K562 (cell line): ENCODE measurements at regions not wholly inside any gene's neighbourhood (a gene's known extent, or its start where the extent isn't known, plus 50 kb on each side); places are given as distances from the start of the nearest gene placed in this dataset.

Experiments used
- ATAC-seq: fragments of 200-7000 bp; cut with Tn5 transposase; 3 replicates; pipeline ENCODE4 v1.9.1; 2020; ENCODE audit warnings: moderate library complexity
- BruUV-seq: library from RNA; stranded (reverse); fragments of 400-500 nt; replicated peaks from 2 replicates; lab custom pipeline; 2021; lab: Mats Ljungman, UMichigan
- CTCF ChIA-PET: fragments of 300-600 bp; formaldehyde crosslinking; extraction: SDS; loops from one replicate; lab custom pipeline; 2021; ENCODE audit warnings: low intra/inter-chr PET ratio; lab: Yijun Ruan, JAX
- POLR2A ChIA-PET: fragments of 300-600, 350-650 bp; sonication (Branson Sonifier 250); formaldehyde crosslinking; extraction: SDS; loops from one replicate; lab custom pipeline; 2021; ENCODE audit warnings: antibody characterized with exemption, inconsistent platforms; lab: Yijun Ruan, JAX
- DNase-seq, 4 experiments: peaks; one replicate each; pipeline versions ENCODE4 v3.0.0 to v3.0.0-alpha.2; 2011 to 2018; ENCODE audit warnings: low spot score in 3 of 4, mixed read lengths in 3 of 4; ENCODE audit errors: extremely low read depth in 1 of 4
- FAIRE-seq: peaks from 2 replicates; lab custom pipeline; 2011; peaks lifted over from hg19 to GRCh38; lab: Jason Lieb, UNC
- H2AFZ ChIP-seq: 2 replicates; pipeline ENCODE4 v1.6.0; 2011; ENCODE audit warnings: low read depth, low read length, control low read depth, inconsistent platforms
- H3K27ac ChIP-seq: fragments of 200-600 bp; 3 replicates; pipeline ENCODE4 v1.8.0; 2011; ENCODE audit warnings: low read depth, mild to moderate bottlenecking, control low read depth, inconsistent platforms, low read length, moderate library complexity, mixed read lengths; ENCODE audit errors: extremely low read depth
- H3K27me3 ChIP-seq, 2 experiments: fragments of 300-600 bp in 1 of 2; 2 replicates in 1 of 2; 3 replicates in 1 of 2; pipeline versions ENCODE4 v1.6.0 to v1.8.0; 2011; ENCODE audit warnings: inconsistent platforms in 2 of 2, low read length in 2 of 2, mild to moderate bottlenecking in 1 of 2, mixed read lengths in 1 of 2, moderate library complexity in 1 of 2; ENCODE audit not compliant: control insufficient read depth in 2 of 2, insufficient read depth in 2 of 2
- H3K36me3 ChIP-seq: fragments of 300-600 bp; 3 replicates; pipeline ENCODE4 v1.8.0; 2011; ENCODE audit warnings: mild to moderate bottlenecking, low read length, inconsistent platforms; ENCODE audit not compliant: control insufficient read depth, insufficient read depth
- H3K4me1 ChIP-seq, 2 experiments: fragments of 200-600 bp in 1 of 2; replicated peaks in 1 of 2; 2 replicates in 1 of 2; 3 replicates in 1 of 2; pipeline versions ENCODE4 v1.5.1 to v1.8.0; 2011; ENCODE audit warnings: inconsistent platforms in 2 of 2, low read length in 2 of 2, mild to moderate bottlenecking in 1 of 2, mixed read lengths in 1 of 2, moderate library complexity in 1 of 2; ENCODE audit not compliant: control insufficient read depth in 2 of 2, insufficient read depth in 2 of 2
- H3K4me2 ChIP-seq: 2 replicates; pipeline ENCODE4 v1.6.1; 2011; ENCODE audit warnings: low read length, control low read depth, inconsistent platforms, mixed read lengths; ENCODE audit not compliant: insufficient read depth
- H3K4me3 ChIP-seq: fragments of 200-600 bp; sonication (generic), shearing (Covaris generic); 2 replicates; pipeline ENCODE4 v1.5.1; 2016; ENCODE audit warnings: control low read depth, inconsistent platforms
- H3K79me2 ChIP-seq: fragments of 200-600 bp; 3 replicates; pipeline ENCODE4 v1.8.0; 2011; ENCODE audit warnings: low read length, inconsistent platforms; ENCODE audit not compliant: control insufficient read depth, insufficient read depth
- H3K9ac ChIP-seq, 2 experiments: 2 replicates each; pipeline versions ENCODE4 v1.6.0 to v1.6.1; 2011; ENCODE audit warnings: low read depth in 2 of 2, low read length in 2 of 2, control low read depth in 1 of 2, inconsistent platforms in 1 of 2, mild to moderate bottlenecking in 1 of 2, mixed read lengths in 1 of 2; ENCODE audit not compliant: insufficient read depth in 1 of 2
- H3K9me1 ChIP-seq: one replicate; pipeline ENCODE4 v1.6.0; 2011; ENCODE audit warnings: inconsistent platforms, mild to moderate bottlenecking, low read length, moderate library complexity; ENCODE audit not compliant: control insufficient read depth, insufficient read depth
- H3K9me3 ChIP-seq: replicated peaks from 2 replicates; pipeline ENCODE4 v1.5.1; 2011; ENCODE audit warnings: low read depth, low read length, inconsistent platforms; ENCODE audit not compliant: control insufficient read depth, insufficient read depth
- H4K20me1 ChIP-seq: replicated peaks from 2 replicates; pipeline ENCODE4 v1.6.1; 2011; ENCODE audit warnings: low read length, inconsistent platforms, mixed read lengths; ENCODE audit not compliant: control insufficient read depth, insufficient read depth
- CCNT2 ChIP-seq: IDR thresholded peaks from 2 replicates; pipeline ENCODE4 v1.6.1; 2011; ENCODE audit warnings: borderline replicate concordance, low read depth, mild to moderate bottlenecking, moderate library complexity, mixed read lengths, low read length; ENCODE audit not compliant: insufficient read length; ENCODE audit errors: extremely low read depth
- FOXJ3 ChIP-seq: sonication (generic); formaldehyde crosslinking; IDR thresholded peaks from 2 replicates; pipeline ENCODE4 v1.4.0; 2020; ENCODE audit warnings: mild to moderate bottlenecking, missing genetic modification reagents
- FUS ChIP-seq: fragments of 200-400 bp; formaldehyde crosslinking; optimal IDR thresholded peaks from 2 replicates; pipeline ENCODE3; 2017; ENCODE audit warnings: low read depth, low read length
- KDM5B ChIP-seq: fragments of 200-600 bp; sonication (generic); IDR thresholded peaks from 2 replicates; pipeline ENCODE4 v1.6.1; 2012; ENCODE audit warnings: low read depth, mild to moderate bottlenecking, moderate library complexity, low read length, control low read depth, inconsistent platforms; ENCODE audit not compliant: insufficient replicate concordance
- KLF6 ChIP-seq: fragments of 250-450 bp; sonication (Bioruptor Pico); IDR thresholded peaks from 2 replicates; pipeline ENCODE4 v1.4.0; 2020; ENCODE audit warnings: mild to moderate bottlenecking, moderate library complexity, borderline replicate concordance
- POLR2AphosphoS2 ChIP-seq: IDR thresholded peaks from 2 replicates; pipeline ENCODE4 v1.6.1; 2012; ENCODE audit warnings: low read length, improper control_type of control experiment
- RCOR1 ChIP-seq, 2 experiments: IDR thresholded peaks; 2 replicates each; pipeline ENCODE4 v1.6.1; 2012; ENCODE audit warnings: low read depth in 2 of 2, low read length in 2 of 2, borderline replicate concordance in 1 of 2, improper control_type of control experiment in 1 of 2
- ZNF780A ChIP-seq: fragments of 250-450 bp; sonication (Bioruptor Pico); IDR thresholded peaks from 2 replicates; pipeline ENCODE4 v1.5.0; 2021; ENCODE audit warnings: mild to moderate bottlenecking
- WGBS: fragments of 100-300 bp; shearing (Covaris generic); methylation state at CpG from one replicate; pipeline ENCODE4 v1.1.6; 2016; ENCODE audit warnings: low coverage, mixed read lengths; ENCODE audit not compliant: insufficient coverage; ENCODE audit errors: missing lambda C conversion rate; 5-methylcytosine and 5-hydroxymethylcytosine counted together
- in situ Hi-C: fragments of 300-500 bp; cut with MboI; formaldehyde crosslinking; loops from 4 replicates; pipeline ENCODE4 v1.15.0; 2018; ENCODE audit warnings: inconsistent platforms, mixed read lengths
- intact Hi-C: fragments of 100-400 bp; cut with micrococcal nuclease; formaldehyde crosslinking; loops from 2 replicates; pipeline ENCODE4 v1.14.2; 2022

DNA sequence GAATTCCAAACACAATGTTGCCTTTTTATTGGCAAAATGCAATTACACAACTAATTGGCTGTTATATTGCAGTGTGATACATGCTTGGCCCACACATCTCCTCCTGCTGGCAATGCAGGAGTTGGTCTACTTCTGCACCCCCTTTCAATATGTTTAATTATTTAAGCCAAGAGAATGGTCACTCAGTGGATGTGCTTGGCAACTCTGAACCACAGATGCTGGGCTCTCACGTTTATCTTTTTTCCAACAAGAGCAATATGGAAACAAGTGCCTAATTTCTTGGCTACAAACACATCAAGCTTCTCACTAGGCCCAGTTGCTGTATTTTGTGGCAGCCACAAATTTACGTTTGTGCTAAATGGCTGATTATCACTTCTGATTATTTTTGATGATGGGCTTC, 1149.2 kb upstream of the CELF2 start:
- DNase-seq = no peak
- Histone ChIP-seq H3K27me3 (no peaks in the 10 kb centered on the region), H3K4me3 (no peak overlapping the region), H3K9me3 (no peaks in the 10 kb centered on the region), H3K9me1 (no peaks in the 10 kb centered on the region), H3K79me2 (peaks cover 36% of the 10 kb centered on the region), H3K9ac (no peak overlapping the region), H3K27ac (no peak overlapping the region), H3K4me1 (peaks cover 0 to 2% of the 10 kb centered on the region in 2 experiments; a peak in 2 of 5 replicates), H4K20me1 (no peaks in the 10 kb centered on the region), H2AFZ (no peak overlapping the region), H3K4me2 (no peak overlapping the region), H3K36me3 (no peaks in the 10 kb centered on the region)
- TF ChIP-seq POLR2AphosphoS2 (no peak), CCNT2 (no peak), FOXJ3 (CRISPR knock-in tag) (no peak), FUS (no peak), KLF6 (CRISPR knock-in tag) (no peak), ZNF780A (CRISPR knock-in tag) (no peak), RCOR1 (IDR thresholded peaks at IDR 0.05; ENCODE audit: borderline replicate concordance in 1 of 2, low read depth in 2 of 2, low read length in 2 of 2) (no peak), KDM5B (no peak)
- WGBS = 29% methylated on average over 2 of the region's 2 CpGs
- FAIRE-seq = no peak
- no peak for ATAC-seq
- ChIA-PET POLR2A (no interaction called here), CTCF (no interaction called here)
- no TSS peak for BruUV-seq
- intact Hi-C loops = no loop called here
- in situ Hi-C loops = no loop called here
